NT2/D1 (cell line): ENCODE measurements at regions not wholly inside any gene's neighbourhood (a gene's known extent, or its start where the extent isn't known, plus 50 kb on each side); places are given as distances from the start of the nearest gene placed in this dataset.

ENCODE experiments used
- SUZ12 ChIP-seq: IDR thresholded peaks from 2 replicates; pipeline ENCODE4 v1.6.1; 2011; ENCODE audit not compliant: insufficient read length, insufficient read depth; ENCODE audit errors: extremely low read depth
- YY1 ChIP-seq: IDR thresholded peaks from 2 replicates; pipeline ENCODE4 v1.6.1; 2011; ENCODE audit not compliant: insufficient read length, insufficient read depth
- ZNF274 ChIP-seq: IDR thresholded peaks from 2 replicates; pipeline ENCODE4 v1.6.1; 2011; ENCODE audit warnings: mild to moderate bottlenecking, low read depth, low read length

- TF ChIP-seq ZNF274 (no peak), YY1 (no peak), SUZ12 (no peak)
Observed at GRCh38 chr2:18650221-18650620, 60.9 kb upstream of the NT5C1B start.
